ENCODE measurements at regions not wholly inside any gene's neighbourhood (a gene's known extent, or its start where the extent isn't known, plus 50 kb on each side); places are given as distances from the start of the nearest gene placed in this dataset.

DNA sequence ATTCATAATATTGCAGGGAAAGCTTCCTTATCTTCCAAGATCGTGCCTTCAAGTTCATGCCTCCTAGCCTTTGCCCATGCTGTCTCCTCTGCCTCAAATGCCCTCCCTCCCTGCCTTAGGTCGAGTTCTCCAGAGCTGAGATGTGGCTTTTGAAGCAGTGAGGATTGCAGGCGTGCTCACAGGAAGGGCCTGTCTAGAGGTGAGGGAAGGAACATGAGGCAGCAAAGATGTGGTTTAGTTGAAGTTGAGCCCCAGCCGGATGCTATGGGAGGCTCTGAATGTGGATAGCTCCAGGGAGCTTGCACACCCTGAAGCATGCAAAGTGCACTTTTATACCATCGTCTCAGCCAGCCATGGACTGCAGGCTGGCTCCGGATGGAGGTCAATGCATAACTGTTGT, 754.6 kb upstream of the EEF2KMT start:
- TF ChIP-seq POLR2A (IDR thresholded peaks at IDR 0.05): no peak
- TF ChIP-seq, protein P1, sequence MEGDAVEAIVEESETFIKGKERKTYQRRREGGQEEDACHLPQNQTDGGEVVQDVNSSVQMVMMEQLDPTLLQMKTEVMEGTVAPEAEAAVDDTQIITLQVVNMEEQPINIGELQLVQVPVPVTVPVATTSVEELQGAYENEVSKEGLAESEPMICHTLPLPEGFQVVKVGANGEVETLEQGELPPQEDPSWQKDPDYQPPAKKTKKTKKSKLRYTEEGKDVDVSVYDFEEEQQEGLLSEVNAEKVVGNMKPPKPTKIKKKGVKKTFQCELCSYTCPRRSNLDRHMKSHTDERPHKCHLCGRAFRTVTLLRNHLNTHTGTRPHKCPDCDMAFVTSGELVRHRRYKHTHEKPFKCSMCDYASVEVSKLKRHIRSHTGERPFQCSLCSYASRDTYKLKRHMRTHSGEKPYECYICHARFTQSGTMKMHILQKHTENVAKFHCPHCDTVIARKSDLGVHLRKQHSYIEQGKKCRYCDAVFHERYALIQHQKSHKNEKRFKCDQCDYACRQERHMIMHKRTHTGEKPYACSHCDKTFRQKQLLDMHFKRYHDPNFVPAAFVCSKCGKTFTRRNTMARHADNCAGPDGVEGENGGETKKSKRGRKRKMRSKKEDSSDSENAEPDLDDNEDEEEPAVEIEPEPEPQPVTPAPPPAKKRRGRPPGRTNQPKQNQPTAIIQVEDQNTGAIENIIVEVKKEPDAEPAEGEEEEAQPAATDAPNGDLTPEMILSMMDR (IDR thresholded peaks at IDR 0.05): no peak
